ENCODE measurements at regions not wholly inside any gene's neighbourhood (a gene's known extent, or its start where the extent isn't known, plus 50 kb on each side); places are given as distances from the start of the nearest gene placed in this dataset.

GRCh38 chr4:125983168-125983567, 668.4 kb downstream of the FAT4 start:
- no peaks in the 10 kb centered on the region for H3K4me1 ChIP-seq
- no peak for ATAC-seq (ENCODE audit: low FRiP score in 2 of 2)
- H3K27ac ChIP-seq, result no peak overlapping the region
- TF ChIP-seq CTCF (IDR thresholded peaks at IDR 0.05) (no peak), POLR2A (IDR thresholded peaks at IDR 0.05) (no peak), POLR2AphosphoS5 (IDR thresholded peaks at IDR 0.05) (no peak), EP300 (IDR thresholded peaks at IDR 0.05) (no peak)
- 72 to 81% methylated on average over 1 of the region's 1 CpG for WGBS, 2 donors
- no peaks in the 10 kb centered on the region for H3K36me3 ChIP-seq
- H3K4me3 ChIP-seq, result no peak overlapping the region
- no peaks in the 10 kb centered on the region for H3K9me3 ChIP-seq
- H3K27me3 ChIP-seq, result no peaks in the 10 kb centered on the region
- no peak for DNase-seq

GRCh38 chr4:125985856-125986255, 671.1 kb downstream of the FAT4 start:
- Histone ChIP-seq H3K4me1 (no peaks in the 10 kb centered on the region), H3K27me3 (no peaks in the 10 kb centered on the region), H3K4me3 (no peak overlapping the region), H3K36me3 (no peaks in the 10 kb centered on the region), H3K27ac (no peak overlapping the region), H3K9me3 (no peaks in the 10 kb centered on the region)
- no peak for DNase-seq
- TF ChIP-seq POLR2A (IDR thresholded peaks at IDR 0.05) (no peak), POLR2AphosphoS5 (IDR thresholded peaks at IDR 0.05) (no peak)
- no peak for ATAC-seq (ENCODE audit: low FRiP score in 2 of 2)
- 42 to 46% methylated on average over 3 of the region's 3 CpGs for WGBS, 2 donors

- H3K36me3 ChIP-seq, result no peaks in the 10 kb centered on the region
- no peak overlapping the region for H3K27ac ChIP-seq
- no peaks in the 10 kb centered on the region for H3K27me3 ChIP-seq
- H3K4me3 ChIP-seq, result no peak overlapping the region
- no peak for TF ChIP-seq POLR2AphosphoS5 (IDR thresholded peaks at IDR 0.05)
- no peak for TF ChIP-seq POLR2A (IDR thresholded peaks at IDR 0.05)
- TF ChIP-seq CTCF (IDR thresholded peaks at IDR 0.05), result no peak
- TF ChIP-seq EP300 (IDR thresholded peaks at IDR 0.05), result no peak
- no peak for ATAC-seq (ENCODE audit: low FRiP score in 2 of 2)
- WGBS, 2 donors, result 93 to 94% methylated on average over 7 of the region's 7 CpGs
- H3K4me1 ChIP-seq, result no peaks in the 10 kb centered on the region
- DNase-seq, result no peak
- no peaks in the 10 kb centered on the region for H3K9me3 ChIP-seq
These were observed 671.6 kb downstream of the FAT4 start for GRCh38 chr4:125986307-125986706.

- no peak overlapping the region for H3K27ac ChIP-seq
- 90 to 96% methylated on average over 1 of the region's 1 CpG for WGBS, 2 donors
- H3K27me3 ChIP-seq, result no peaks in the 10 kb centered on the region
- H3K36me3 ChIP-seq, result no peaks in the 10 kb centered on the region
- DNase-seq (no peak), ATAC-seq (ENCODE audit: low FRiP score in 2 of 2) (no peak)
- H3K4me3 ChIP-seq, result no peak overlapping the region
- no peak for TF ChIP-seq CTCF (IDR thresholded peaks at IDR 0.05)
- TF ChIP-seq POLR2A (IDR thresholded peaks at IDR 0.05), result no peak
- no peak for TF ChIP-seq EP300 (IDR thresholded peaks at IDR 0.05)
- no peak for TF ChIP-seq POLR2AphosphoS5 (IDR thresholded peaks at IDR 0.05)
- no peaks in the 10 kb centered on the region for H3K4me1 ChIP-seq
- H3K9me3 ChIP-seq, result no peaks in the 10 kb centered on the region
These were observed 673.7 kb downstream of the FAT4 start for GRCh38 chr4:125988464-125988863.

- H3K9me3 ChIP-seq, result no peaks in the 10 kb centered on the region
- H3K4me3 ChIP-seq, result no peak overlapping the region
- H3K4me1 ChIP-seq, result no peaks in the 10 kb centered on the region
- TF ChIP-seq CTCF (IDR thresholded peaks at IDR 0.05) (no peak), POLR2AphosphoS5 (IDR thresholded peaks at IDR 0.05) (no peak), EP300 (IDR thresholded peaks at IDR 0.05) (no peak), POLR2A (IDR thresholded peaks at IDR 0.05) (no peak)
- ATAC-seq (ENCODE audit: low FRiP score in 2 of 2), result no peak
- 40 to 65% methylated on average over 2 of the region's 2 CpGs for WGBS, 2 donors
- no peaks in the 10 kb centered on the region for H3K36me3 ChIP-seq
- DNase-seq, result no peak
- no peaks in the 10 kb centered on the region for H3K27me3 ChIP-seq
- no peak overlapping the region for H3K27ac ChIP-seq
These were observed 676.6 kb downstream of the FAT4 start for GRCh38 chr4:125991398-125991797.
